Loucy (cell line): ENCODE measurements at regions not wholly inside any gene's neighbourhood (a gene's known extent, or its start where the extent isn't known, plus 50 kb on each side); places are given as distances from the start of the nearest gene placed in this dataset.

Source experiments
- EZH2phosphoT487 ChIP-seq: fragments of 200-600 bp; IDR thresholded peaks from 2 replicates; pipeline ENCODE4 v1.6.1; 2018; ENCODE audit warnings: antibody characterized with exemption, mild to moderate bottlenecking, moderate library complexity, borderline replicate concordance
- TF ChIP-seq, protein P1 (sequence below): fragments of 200-600 bp; sonication (generic); conservative IDR thresholded peaks from 2 replicates; pipeline ENCODE4 v1.5.1; 2014; ENCODE audit warnings: mild to moderate bottlenecking, antibody characterized with exemption, low read length

GRCh38 chrX:82041034-82041433 is 839.1 kb downstream of the SH3BGRL start:
- TF ChIP-seq, protein P1, sequence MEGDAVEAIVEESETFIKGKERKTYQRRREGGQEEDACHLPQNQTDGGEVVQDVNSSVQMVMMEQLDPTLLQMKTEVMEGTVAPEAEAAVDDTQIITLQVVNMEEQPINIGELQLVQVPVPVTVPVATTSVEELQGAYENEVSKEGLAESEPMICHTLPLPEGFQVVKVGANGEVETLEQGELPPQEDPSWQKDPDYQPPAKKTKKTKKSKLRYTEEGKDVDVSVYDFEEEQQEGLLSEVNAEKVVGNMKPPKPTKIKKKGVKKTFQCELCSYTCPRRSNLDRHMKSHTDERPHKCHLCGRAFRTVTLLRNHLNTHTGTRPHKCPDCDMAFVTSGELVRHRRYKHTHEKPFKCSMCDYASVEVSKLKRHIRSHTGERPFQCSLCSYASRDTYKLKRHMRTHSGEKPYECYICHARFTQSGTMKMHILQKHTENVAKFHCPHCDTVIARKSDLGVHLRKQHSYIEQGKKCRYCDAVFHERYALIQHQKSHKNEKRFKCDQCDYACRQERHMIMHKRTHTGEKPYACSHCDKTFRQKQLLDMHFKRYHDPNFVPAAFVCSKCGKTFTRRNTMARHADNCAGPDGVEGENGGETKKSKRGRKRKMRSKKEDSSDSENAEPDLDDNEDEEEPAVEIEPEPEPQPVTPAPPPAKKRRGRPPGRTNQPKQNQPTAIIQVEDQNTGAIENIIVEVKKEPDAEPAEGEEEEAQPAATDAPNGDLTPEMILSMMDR, result no peak
- no peak for TF ChIP-seq EZH2phosphoT487
